ENCODE measurements at regions not wholly inside any gene's neighbourhood (a gene's known extent, or its start where the extent isn't known, plus 50 kb on each side); places are given as distances from the start of the nearest gene placed in this dataset.

GRCh38 chr13:22893777-22894176 is 287.0 kb upstream of the SGCG start:
- TF ChIP-seq EZH2 (IDR thresholded peaks at IDR 0.05; ENCODE audit: borderline replicate concordance, low read depth, low read length) (no peak), ZNF830 (CRISPR knock-in tag; IDR thresholded peaks at IDR 0.05) (no peak), CTCF (IDR thresholded peaks at IDR 0.05 in 2 of 3, conservative IDR thresholded peaks at IDR 0.05 in 1 of 3; ENCODE audit: insufficient read depth in 2 of 3, low read depth in 1 of 3, low read length in 3 of 3) (no peak)
